ENCODE measurements at regions not wholly inside any gene's neighbourhood (a gene's known extent, or its start where the extent isn't known, plus 50 kb on each side); places are given as distances from the start of the nearest gene placed in this dataset.
"Not testable (repeated sequence)": the region's sequence is repeated elsewhere in the genome, so short reads cannot be mapped to it uniquely, and the experiment has no call there.

DNA sequence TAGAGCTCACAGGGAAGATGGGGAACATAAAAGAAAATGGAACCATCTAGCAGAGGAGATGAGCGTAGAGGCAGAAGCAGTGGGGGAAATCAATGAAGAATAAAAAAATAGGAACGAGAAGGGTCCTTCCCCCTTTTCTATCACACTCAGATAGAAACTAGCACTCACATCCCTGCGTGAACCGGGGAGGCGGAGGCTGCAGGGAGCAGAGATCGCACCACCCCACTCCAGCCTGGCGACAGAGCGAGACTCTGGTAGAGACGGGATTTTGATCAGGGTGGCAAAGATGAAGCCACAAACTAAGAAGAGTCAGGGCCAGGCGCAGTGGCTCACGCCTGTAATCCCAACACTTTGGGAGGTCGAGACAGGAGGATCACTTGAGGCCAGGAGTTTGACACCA lies 64.7 kb upstream of the ECHDC3 start:
- Histone ChIP-seq H3K27me3 (ENCODE audit: insufficient read depth, low read length) (peaks cover 6% of the 10 kb centered on the region), H3K4me1 (ENCODE audit: insufficient read depth, low read length) (peaks cover 46% of the 10 kb centered on the region), H3K4me3 (ENCODE audit: low read length) (no peak overlapping the region)

DNA sequence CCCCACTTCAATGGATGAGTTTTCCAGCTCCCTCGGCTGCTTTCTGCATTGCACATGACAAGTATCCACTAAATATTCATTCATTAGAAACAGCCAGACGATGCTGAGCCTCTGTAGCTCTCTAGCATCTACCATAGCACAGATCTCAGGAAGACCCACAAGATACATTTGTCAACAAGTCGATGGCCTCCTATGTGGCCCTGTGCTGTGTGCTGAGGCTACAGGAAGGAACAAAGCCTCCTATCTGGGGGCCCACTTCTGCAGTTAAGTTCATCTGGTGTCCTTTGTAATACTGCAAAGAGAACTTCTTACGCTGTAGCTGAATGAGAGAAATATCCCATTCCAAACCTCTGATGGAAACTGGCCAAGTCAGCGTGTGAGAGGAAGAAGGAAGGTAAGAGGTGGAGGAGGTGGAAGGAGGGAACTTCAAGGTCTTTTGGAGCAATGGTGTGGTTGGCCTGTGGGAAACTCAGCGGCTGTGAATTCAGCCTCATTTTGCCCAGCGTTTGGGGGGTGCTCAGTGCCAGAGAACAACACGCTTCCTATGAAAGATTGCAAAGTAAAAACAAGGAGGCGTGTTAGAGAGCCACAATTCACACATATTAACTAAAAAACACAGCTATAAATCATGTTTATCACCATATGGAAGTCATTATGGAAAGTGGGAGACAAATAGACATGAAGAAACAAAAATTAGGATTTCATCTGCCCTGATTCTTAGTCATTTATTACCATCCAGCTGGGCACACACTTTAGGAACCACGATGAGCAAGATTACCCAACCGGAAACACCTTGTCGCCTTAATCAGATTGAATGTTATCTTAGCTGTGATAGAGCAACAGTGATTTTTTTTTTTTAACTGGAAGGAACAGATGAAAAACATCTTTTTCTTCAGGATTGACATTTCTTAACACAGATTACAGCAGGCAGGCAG lies 62.2 kb upstream of the USP6NL start:
- no peak overlapping the region for H3K4me3 ChIP-seq (ENCODE audit: low read length)
- H3K27me3 ChIP-seq (ENCODE audit: insufficient read depth, low read length): no peaks in the 10 kb centered on the region
- no peaks in the 10 kb centered on the region for H3K9me3 ChIP-seq (ENCODE audit: low read depth, low read length)
- peaks cover 38% of the 10 kb centered on the region for H3K4me1 ChIP-seq (ENCODE audit: insufficient read depth, low read length)

More for the DNA sequence above, 64.7 kb upstream of the ECHDC3 start:
- no peaks in the 10 kb centered on the region for H3K9me3 ChIP-seq (ENCODE audit: low read depth, low read length)

GRCh38 chr10:11672836-11673235 lies 61.4 kb upstream of the USP6NL start:
- H3K9me3 ChIP-seq (ENCODE audit: low read depth, low read length): no peaks in the 10 kb centered on the region
- H3K4me3 ChIP-seq (ENCODE audit: low read length): no peak overlapping the region
- H3K4me1 ChIP-seq (ENCODE audit: insufficient read depth, low read length): peaks cover 45% of the 10 kb centered on the region
- H3K27me3 ChIP-seq (ENCODE audit: insufficient read depth, low read length): no peaks in the 10 kb centered on the region

DNA sequence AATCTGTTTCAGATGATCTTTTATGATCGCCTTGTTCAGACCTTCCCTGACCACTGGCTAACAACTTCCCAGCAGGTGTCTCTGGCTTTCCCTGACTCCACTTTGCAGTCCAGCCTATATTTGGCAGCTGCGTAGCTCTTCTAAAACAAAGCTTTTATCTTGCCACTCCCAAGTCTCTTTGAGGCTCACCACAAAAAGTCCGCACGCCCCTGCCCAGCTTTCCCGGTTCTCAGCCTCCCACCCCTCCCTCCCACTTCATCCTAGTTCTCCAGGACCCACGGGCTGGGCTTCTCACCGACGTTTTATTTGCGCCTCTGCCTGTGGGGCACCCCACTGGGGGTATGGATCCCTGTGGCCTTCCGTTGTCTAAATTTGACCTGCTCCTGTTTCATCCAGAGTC lies 58.9 kb upstream of the USP6NL start:
- Histone ChIP-seq H3K27me3 (ENCODE audit: insufficient read depth, low read length) (no peaks in the 10 kb centered on the region), H3K9me3 (ENCODE audit: low read depth, low read length) (no peaks in the 10 kb centered on the region), H3K4me1 (ENCODE audit: insufficient read depth, low read length) (peaks cover 52% of the 10 kb centered on the region), H3K4me3 (ENCODE audit: low read length) (no peak overlapping the region)

GRCh38 chr10:11668847-11669610 lies 57.6 kb upstream of the USP6NL start:
- Histone ChIP-seq H3K4me3 (ENCODE audit: low read length) (no peak overlapping the region), H3K9me3 (ENCODE audit: low read depth, low read length) (no peaks in the 10 kb centered on the region), H3K4me1 (ENCODE audit: insufficient read depth, low read length) (peaks cover 56% of the 10 kb centered on the region), H3K27me3 (ENCODE audit: insufficient read depth, low read length) (no peaks in the 10 kb centered on the region)

DNA sequence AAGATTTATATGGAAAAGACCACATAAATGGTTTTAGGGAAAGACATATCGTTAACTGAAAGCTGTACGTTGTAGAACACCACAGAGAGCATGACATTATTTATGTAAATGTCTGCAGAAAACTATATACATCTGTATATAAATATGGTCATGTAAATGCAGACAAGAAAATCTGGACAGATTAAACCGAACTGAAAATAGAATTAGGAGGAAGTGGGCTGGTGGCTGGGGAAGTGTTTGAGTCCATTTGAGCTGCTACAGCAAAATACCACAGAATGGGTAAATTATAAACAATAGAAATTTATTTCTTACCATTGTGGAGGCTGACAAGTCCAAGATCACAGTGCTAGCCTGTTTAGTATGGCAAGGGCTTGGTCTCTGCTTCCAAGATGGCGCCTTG lies 56.3 kb upstream of the USP6NL start:
- Histone ChIP-seq H3K4me3 (ENCODE audit: low read length) (no peak overlapping the region), H3K27me3 (ENCODE audit: insufficient read depth, low read length) (no peaks in the 10 kb centered on the region), H3K4me1 (ENCODE audit: insufficient read depth, low read length) (peaks cover 51% of the 10 kb centered on the region), H3K9me3 (ENCODE audit: low read depth, low read length) (no peaks in the 10 kb centered on the region)

GRCh38 chr10:11663763-11664555 lies 52.5 kb upstream of the USP6NL start:
- Histone ChIP-seq H3K4me1 (ENCODE audit: insufficient read depth, low read length) (peaks cover 58% of the 10 kb centered on the region), H3K27me3 (ENCODE audit: insufficient read depth, low read length) (no peaks in the 10 kb centered on the region), H3K9me3 (ENCODE audit: low read depth, low read length) (no peaks in the 10 kb centered on the region), H3K4me3 (ENCODE audit: low read length) (no peak overlapping the region)

GRCh38 chr10:11663126-11663515 lies 51.7 kb upstream of the USP6NL start:
- H3K4me3 ChIP-seq (ENCODE audit: low read length); H3K9me3 ChIP-seq (ENCODE audit: low read depth, low read length); H3K27me3 ChIP-seq (ENCODE audit: insufficient read depth, low read length): not testable (repeated sequence)
- H3K4me1 ChIP-seq (ENCODE audit: insufficient read depth, low read length): peaks cover 49% of the 10 kb centered on the region

DNA sequence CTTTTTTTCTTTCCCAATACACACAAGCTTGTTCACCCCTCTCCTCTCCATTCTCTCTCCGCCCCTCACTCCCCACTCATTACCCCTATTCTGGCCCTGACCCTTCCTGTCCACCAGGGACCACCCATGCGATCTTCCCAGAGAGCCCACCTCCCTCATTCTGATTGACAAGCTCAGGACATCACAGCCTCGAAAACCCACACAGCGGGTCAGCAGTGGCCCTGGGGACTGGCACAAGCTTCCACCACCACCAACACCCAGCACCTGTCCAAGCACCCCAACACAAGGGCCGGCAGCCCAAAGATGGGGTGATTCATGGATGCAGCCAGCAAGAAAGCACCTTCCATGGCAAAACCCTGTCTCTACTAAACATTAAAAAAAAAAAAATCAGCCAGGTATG lies 50.0 kb upstream of the USP6NL start:
- Histone ChIP-seq H3K4me1 (ENCODE audit: insufficient read depth, low read length) (peaks cover 45% of the 10 kb centered on the region), H3K9me3 (ENCODE audit: low read depth, low read length) (no peaks in the 10 kb centered on the region), H3K27me3 (ENCODE audit: insufficient read depth, low read length) (no peaks in the 10 kb centered on the region), H3K4me3 (ENCODE audit: low read length) (no peak overlapping the region)
